ENCODE measurements at regions not wholly inside any gene's neighbourhood (a gene's known extent, or its start where the extent isn't known, plus 50 kb on each side); places are given as distances from the start of the nearest gene placed in this dataset.

DNA sequence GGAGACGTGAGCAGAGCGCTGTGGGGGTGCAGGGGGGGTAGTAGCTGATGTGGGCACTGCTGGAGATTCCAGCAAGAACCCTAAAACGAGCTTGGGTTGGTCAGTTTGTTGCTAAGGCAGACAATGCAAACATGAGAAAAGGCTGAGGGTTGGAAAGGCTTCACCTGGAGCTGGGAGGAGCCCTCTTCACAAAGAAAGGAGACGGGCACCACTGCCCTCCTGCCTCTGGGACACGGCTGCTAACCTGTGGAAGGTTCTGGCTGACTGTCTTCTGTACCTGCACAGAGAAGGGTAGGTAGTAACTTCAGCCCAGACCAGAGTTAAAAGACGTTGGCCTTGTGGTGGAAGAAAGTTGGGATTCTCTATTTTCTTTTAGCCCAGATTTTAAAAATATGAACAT lies 108.7 kb downstream of the SUCLA2 start:
- Histone ChIP-seq H3K4me1 (ENCODE audit: insufficient read depth, low read length) (peaks cover 3% of the 10 kb centered on the region), H3K9ac (ENCODE audit: low read length) (no peak overlapping the region), H2AFZ (ENCODE audit: low read depth, low read length) (no peak overlapping the region), H3K27me3 (ENCODE audit: insufficient read depth, low read length) (no peaks in the 10 kb centered on the region), H3K9me3 (ENCODE audit: insufficient read depth, low read depth, low read length) (no peaks in the 10 kb centered on the region), H3K79me2 (ENCODE audit: insufficient read depth, low read length) (no peaks in the 10 kb centered on the region), H3K36me3 (ENCODE audit: insufficient read depth, low read length) (no peaks in the 10 kb centered on the region), H3K4me3 (ENCODE audit: insufficient read depth, low read depth, low read length) (no peak overlapping the region), H4K20me1 (ENCODE audit: insufficient read depth, low read length) (no peaks in the 10 kb centered on the region), H3K27ac (ENCODE audit: low read depth, low read length) (no peak overlapping the region), H3K4me2 (ENCODE audit: low read length) (no peak overlapping the region)
- FAIRE-seq = no peak
- no peak for DNase-seq (ENCODE audit: low read depth)
- Mint-ChIP-seq H3K4me3 (ENCODE audit: unreplicated experiment) (no peak overlapping the region), H3K4me1 (ENCODE audit: low read depth, unreplicated experiment) (peaks cover 11% of the 10 kb centered on the region), H3K27ac (ENCODE audit: unreplicated experiment) (no peak overlapping the region), H3K9me3 (ENCODE audit: unreplicated experiment) (no peaks in the 10 kb centered on the region), H3K36me3 (ENCODE audit: low read depth, unreplicated experiment) (peaks cover 7% of the 10 kb centered on the region), H3K27me3 (ENCODE audit: low read depth, unreplicated experiment) (no peaks in the 10 kb centered on the region)
- TF ChIP-seq, protein P1, sequence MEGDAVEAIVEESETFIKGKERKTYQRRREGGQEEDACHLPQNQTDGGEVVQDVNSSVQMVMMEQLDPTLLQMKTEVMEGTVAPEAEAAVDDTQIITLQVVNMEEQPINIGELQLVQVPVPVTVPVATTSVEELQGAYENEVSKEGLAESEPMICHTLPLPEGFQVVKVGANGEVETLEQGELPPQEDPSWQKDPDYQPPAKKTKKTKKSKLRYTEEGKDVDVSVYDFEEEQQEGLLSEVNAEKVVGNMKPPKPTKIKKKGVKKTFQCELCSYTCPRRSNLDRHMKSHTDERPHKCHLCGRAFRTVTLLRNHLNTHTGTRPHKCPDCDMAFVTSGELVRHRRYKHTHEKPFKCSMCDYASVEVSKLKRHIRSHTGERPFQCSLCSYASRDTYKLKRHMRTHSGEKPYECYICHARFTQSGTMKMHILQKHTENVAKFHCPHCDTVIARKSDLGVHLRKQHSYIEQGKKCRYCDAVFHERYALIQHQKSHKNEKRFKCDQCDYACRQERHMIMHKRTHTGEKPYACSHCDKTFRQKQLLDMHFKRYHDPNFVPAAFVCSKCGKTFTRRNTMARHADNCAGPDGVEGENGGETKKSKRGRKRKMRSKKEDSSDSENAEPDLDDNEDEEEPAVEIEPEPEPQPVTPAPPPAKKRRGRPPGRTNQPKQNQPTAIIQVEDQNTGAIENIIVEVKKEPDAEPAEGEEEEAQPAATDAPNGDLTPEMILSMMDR (IDR thresholded peaks at IDR 0.05; ENCODE audit: insufficient read depth, low read depth, low read length) = no peak

DNA sequence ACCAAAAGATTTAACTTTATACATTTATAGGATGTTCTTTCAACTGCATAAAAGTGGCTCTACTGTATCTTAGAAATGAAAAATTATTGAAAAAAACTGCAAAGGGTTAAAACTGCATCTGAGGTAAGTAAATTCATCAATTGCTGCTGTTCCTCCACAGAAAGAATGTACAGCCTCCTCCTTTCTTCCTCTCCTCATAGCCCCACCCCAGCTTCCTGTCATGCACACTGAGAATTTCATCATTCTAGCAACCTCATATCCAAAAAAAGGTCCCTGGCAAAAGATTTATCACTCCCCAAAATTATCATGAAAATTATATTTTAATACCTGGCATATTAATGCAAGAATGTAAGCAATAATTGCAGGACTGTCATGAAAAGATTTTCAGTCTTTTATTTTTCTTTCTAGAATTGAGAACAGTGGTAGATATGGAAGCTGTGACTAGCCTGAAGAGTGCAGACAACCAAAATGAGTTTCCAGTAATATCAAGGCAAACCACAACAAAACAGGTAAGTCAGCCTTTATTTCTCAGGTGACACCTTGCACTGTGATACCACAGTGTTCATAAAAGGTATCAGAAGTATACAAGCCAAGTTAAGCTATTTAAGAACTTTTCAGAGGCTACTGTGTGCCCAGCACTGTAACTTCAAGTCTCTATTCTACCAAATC lies 110.8 kb downstream of the SUCLA2 start:
- Histone ChIP-seq H2AFZ (ENCODE audit: low read depth, low read length) (no peak overlapping the region), H3K4me3 (ENCODE audit: insufficient read depth, low read depth, low read length) (no peak overlapping the region), H3K4me1 (ENCODE audit: insufficient read depth, low read length) (no peaks in the 10 kb centered on the region), H3K9ac (ENCODE audit: low read length) (no peak overlapping the region), H3K9me3 (ENCODE audit: insufficient read depth, low read depth, low read length) (no peaks in the 10 kb centered on the region), H3K79me2 (ENCODE audit: insufficient read depth, low read length) (no peaks in the 10 kb centered on the region), H3K27ac (ENCODE audit: low read depth, low read length) (no peak overlapping the region), H3K36me3 (ENCODE audit: insufficient read depth, low read length) (no peaks in the 10 kb centered on the region), H4K20me1 (ENCODE audit: insufficient read depth, low read length) (no peaks in the 10 kb centered on the region), H3K27me3 (ENCODE audit: insufficient read depth, low read length) (no peaks in the 10 kb centered on the region), H3K4me2 (ENCODE audit: low read length) (no peak overlapping the region)
- H3K9me3 Mint-ChIP-seq (ENCODE audit: unreplicated experiment) = no peaks in the 10 kb centered on the region
- H3K4me3 Mint-ChIP-seq (ENCODE audit: unreplicated experiment) = no peak overlapping the region
- H3K27me3 Mint-ChIP-seq (ENCODE audit: low read depth, unreplicated experiment) = no peaks in the 10 kb centered on the region
- DNase-seq (ENCODE audit: low read depth) (no peak), FAIRE-seq (no peak)
- no peak for TF ChIP-seq EZH2 (IDR thresholded peaks at IDR 0.05; ENCODE audit: insufficient read depth, low read length)
- TF ChIP-seq, protein P1 (IDR thresholded peaks at IDR 0.05; ENCODE audit: insufficient read depth, low read depth, low read length) = no peak
- peaks cover 6% of the 10 kb centered on the region for H3K4me1 Mint-ChIP-seq (ENCODE audit: low read depth, unreplicated experiment)
- peaks cover 7% of the 10 kb centered on the region for H3K36me3 Mint-ChIP-seq (ENCODE audit: low read depth, unreplicated experiment)
- H3K27ac Mint-ChIP-seq (ENCODE audit: unreplicated experiment) = peak overlapping the region; percentile 83

DNA sequence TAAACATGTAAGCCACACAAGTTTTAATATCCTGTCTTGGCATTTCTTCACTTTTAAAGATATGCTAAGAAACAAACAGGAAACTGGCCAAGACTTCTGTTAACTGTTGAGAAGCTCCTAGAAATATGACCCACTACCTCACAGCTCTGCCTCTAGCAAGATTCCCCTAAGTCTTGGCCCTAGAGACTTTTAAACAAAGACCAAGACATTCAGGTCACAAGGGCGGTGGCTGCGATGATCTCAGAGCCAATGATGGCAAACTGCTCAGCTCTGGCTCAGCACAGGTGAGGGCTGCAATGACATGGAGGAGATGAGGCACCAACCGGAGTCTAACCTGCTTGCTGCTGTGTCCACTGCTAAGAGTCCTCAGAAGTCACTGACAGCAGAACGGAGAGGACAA lies 114.8 kb downstream of the SUCLA2 start:
- Histone ChIP-seq H2AFZ (ENCODE audit: low read depth, low read length) (no peak overlapping the region), H3K79me2 (ENCODE audit: insufficient read depth, low read length) (no peaks in the 10 kb centered on the region), H3K36me3 (ENCODE audit: insufficient read depth, low read length) (no peaks in the 10 kb centered on the region), H3K27ac (ENCODE audit: low read depth, low read length) (no peak overlapping the region), H3K9ac (ENCODE audit: low read length) (no peak overlapping the region), H3K27me3 (ENCODE audit: insufficient read depth, low read length) (no peaks in the 10 kb centered on the region), H3K4me1 (ENCODE audit: insufficient read depth, low read length) (no peaks in the 10 kb centered on the region), H3K4me3 (ENCODE audit: insufficient read depth, low read depth, low read length) (no peak overlapping the region), H3K4me2 (ENCODE audit: low read length) (no peak overlapping the region), H3K9me3 (ENCODE audit: insufficient read depth, low read depth, low read length) (no peaks in the 10 kb centered on the region), H4K20me1 (ENCODE audit: insufficient read depth, low read length) (no peaks in the 10 kb centered on the region)
- Mint-ChIP-seq H3K27me3 (ENCODE audit: low read depth, unreplicated experiment) (no peaks in the 10 kb centered on the region), H3K4me1 (ENCODE audit: low read depth, unreplicated experiment) (peaks cover 6% of the 10 kb centered on the region), H3K9me3 (ENCODE audit: unreplicated experiment) (no peaks in the 10 kb centered on the region), H3K4me3 (ENCODE audit: unreplicated experiment) (no peak overlapping the region), H3K27ac (ENCODE audit: unreplicated experiment) (no peak overlapping the region), H3K36me3 (ENCODE audit: low read depth, unreplicated experiment) (peaks cover 6% of the 10 kb centered on the region)
- TF ChIP-seq, protein P1 (IDR thresholded peaks at IDR 0.05; ENCODE audit: insufficient read depth, low read depth, low read length) = no peak
- TF ChIP-seq EZH2 (IDR thresholded peaks at IDR 0.05; ENCODE audit: insufficient read depth, low read length) = no peak
- DNase-seq (ENCODE audit: low read depth) = no peak
- FAIRE-seq = no peak

All from astrocyte (in vitro differentiated cells and primary cell).